HG03439 (cell line): ENCODE measurements at regions not wholly inside any gene's neighbourhood (a gene's known extent, or its start where the extent isn't known, plus 50 kb on each side); places are given as distances from the start of the nearest gene placed in this dataset.
"Not testable (repeated sequence)": the region's sequence is repeated elsewhere in the genome, so short reads cannot be mapped to it uniquely, and the experiment has no call there.

Experiments used
- ATAC-seq: cut with Tn5 transposase; IDR thresholded peaks from one replicate; pipeline ENCODE4 v1.9.1; 2021; ENCODE audit warnings: mild to moderate bottlenecking, moderate library complexity; ENCODE audit not compliant: unreplicated experiment

DNA sequence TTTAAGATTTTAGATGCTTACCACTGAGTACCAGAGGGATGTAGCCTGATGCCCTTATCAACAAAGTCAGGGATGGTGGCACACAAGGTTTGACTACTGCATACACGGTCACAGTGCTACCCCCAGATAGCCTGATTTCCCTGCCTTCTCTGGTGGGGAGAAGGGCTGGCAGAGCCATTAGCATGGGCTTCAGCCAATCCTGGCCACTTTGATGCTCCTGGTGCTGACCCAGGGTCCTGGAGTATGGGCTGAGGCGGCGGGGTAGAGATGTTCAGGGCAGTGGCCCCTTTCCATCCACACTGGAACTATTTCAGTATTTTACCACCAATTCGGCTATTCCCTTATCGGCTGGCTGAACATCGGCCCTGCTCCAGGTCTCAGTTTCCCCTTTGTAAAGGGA is 83.2 kb downstream of the POTEB3 start:
- ATAC-seq, result not testable (repeated sequence)

DNA sequence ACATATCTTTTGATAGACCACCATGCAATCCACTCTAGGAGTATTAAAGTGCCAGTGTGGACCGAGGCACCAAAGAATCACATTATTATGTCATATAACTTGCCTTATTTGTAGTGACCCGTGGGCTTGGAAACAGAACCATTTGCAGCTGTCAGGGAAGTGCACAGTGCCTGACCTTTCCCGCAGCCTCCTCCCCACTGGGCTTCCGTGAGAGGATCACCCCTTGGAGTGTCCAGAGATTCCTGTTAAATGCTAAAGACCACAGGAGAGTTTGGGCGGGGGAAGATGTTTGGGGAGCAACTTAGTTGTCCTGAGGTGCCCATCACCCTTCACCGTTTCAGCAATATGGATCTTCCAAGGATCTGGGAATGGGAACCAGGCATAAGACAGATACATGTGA is 84.4 kb downstream of the POTEB3 start:
- ATAC-seq, result not testable (repeated sequence)

- ATAC-seq, result not testable (repeated sequence)
These were observed 85.7 kb downstream of the POTEB3 start for GRCh38 chr15:21354597-21354996.

DNA sequence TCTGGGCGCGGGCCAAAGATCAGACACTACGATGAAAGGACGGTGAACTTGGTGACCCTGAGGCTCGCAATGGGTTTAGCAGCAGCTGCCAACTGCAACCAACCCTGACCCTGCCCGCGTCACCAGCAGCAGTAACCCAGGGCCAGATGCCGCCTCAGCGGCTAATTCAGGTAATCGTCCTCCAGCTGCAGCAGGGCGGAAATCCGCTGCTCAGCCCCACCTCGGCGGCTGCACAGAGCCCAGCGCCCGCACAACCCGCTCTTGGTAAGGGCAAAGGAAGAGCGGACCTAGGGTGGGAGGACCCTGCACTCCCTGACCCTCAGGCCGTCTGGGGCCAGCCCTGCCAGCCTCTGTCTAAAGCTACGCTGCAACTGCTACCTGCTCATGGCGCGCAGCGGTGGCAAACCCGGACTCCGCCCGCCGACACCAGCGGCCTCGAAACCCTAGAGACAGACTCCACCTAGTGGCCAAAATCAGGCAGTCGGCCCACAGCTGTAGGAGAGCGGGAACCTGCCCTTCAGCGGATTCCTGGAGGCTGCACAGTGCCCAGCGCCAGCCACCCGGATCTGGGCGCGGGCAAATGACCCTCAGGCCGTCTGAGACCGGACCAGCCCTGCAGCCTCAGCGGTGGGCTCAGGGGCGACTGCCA is 87.5 kb downstream of the POTEB3 start:
- ATAC-seq, result not testable (repeated sequence)

DNA sequence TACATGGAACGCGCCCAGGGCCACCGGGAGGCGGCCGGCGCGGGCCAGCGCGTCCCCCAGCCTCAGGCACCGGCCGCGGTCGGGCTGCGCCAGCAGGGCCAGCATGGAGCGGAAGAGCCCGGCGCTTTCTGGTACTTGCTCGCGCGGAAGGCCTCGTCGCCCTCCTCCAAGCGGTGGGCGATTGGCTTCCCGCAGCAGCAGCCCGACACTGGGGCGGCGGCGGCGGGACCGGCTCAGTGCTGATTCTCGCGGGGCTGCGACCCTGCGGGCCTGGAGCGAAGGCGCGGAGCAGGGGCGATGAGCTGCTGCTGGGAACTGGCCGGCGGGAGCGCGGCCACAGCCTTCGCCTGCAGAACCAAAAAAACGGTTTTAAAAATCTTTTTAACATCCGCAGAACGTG is 95.3 kb downstream of the POTEB3 start:
- ATAC-seq, result not testable (repeated sequence)

DNA sequence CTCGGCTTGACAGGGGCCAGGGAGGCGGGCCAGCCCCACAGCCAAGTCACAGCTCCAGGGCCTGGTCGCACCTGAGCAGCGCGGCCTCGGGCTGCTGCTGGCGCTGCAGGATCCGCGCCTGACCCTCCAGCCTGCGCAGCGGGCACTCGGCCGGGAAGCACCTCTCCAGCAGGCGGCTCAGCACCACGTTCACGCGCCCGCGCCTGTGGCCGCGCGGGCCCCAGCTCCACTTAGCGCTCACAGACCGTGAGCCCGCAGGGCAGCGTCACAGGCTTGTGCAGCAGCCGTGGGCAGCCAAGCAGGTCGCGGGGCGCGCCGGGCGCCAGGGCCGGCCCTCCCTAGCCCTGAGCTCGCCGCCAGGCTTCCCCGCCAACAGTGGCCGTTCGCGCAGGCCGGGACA is 95.8 kb downstream of the POTEB3 start:
- not testable (repeated sequence) for ATAC-seq

GRCh38 chr15:21337028-21337427 is 103.3 kb downstream of the POTEB3 start:
- not testable (repeated sequence) for ATAC-seq

GRCh38 chr15:21324720-21325460 is 115.4 kb downstream of the POTEB3 start:
- ATAC-seq, result not testable (repeated sequence)

DNA sequence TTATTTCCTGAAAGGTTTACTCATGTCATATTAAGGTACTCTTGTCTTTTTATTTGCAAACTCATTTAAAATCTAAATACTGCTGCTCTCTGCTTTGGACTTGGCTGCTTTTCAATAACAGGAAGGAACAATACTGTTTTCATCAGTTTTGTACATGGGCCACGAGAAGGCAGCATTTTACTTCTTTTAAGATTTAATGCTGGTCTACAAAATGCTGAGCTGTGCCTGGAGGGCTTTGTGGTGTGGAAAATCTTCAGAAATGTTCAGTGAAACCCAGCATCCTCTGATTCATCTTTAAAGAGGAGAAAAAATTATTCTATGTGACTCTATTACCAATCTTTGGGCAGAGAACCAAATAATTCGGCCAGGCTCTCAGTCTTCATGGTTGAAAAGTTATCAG is 155.9 kb downstream of the POTEB3 start:
- ATAC-seq, result peak; percentile 64

GRCh38 chr15:21283210-21283609 is 157.1 kb downstream of the POTEB3 start:
- ATAC-seq, result peak; percentile 68

DNA sequence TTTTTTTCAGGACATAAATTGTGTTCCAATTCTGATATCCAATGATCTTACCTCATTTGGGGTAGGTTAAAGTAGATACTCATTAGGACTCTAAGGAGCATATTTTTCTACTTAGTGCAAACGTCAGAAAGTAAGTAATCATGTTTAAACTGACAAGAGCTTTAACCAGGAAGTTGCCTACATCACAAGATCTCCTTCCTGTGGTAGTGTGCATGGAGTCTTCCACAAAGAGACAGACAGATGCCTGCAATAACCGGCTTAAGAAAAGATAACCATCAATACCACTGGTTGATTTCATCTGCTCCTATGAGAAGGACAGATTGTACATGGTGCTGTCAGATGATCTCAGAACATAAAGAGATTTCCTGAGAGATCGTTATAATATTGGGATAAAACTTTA is 160.0 kb downstream of the POTEB3 start:
- not testable (repeated sequence) for ATAC-seq

DNA sequence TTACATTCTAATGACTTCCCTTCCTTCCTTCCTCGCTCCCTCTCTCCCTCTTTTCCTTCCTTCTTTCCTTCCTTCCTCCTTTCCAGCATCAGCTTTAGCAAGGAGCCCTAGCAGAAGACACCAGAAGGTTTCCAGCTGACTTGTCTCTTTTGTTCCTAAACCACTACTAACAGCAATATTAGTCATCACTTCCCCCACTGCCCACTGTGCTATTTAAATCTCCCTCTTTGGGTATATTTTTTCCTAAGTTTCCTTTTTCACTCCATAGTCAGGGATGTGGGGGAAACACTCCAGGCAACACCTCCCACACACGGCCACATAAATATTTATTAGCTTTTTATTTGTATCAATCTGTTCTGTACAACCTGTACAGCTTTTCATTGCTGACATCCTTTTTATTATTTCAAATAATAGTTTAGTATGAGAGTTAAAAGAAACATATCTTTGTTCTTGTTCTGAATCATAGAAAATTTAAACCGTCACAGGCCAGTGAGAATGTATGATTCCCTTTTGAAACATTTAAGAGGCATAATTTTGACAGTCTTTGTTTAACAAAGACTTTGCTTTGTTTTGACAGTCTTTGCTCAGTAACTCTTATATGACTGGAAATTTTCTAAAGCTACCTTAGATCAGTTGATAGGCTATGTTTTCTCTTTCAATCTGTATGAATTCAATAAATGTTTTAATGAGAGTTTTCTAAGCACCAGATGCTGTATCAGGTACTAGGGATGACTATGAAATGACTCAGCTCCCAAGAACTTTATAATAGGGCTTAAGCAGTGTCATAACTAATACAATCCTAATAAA is 167.9 kb downstream of the POTEB3 start:
- ATAC-seq, result peak; percentile 54

DNA sequence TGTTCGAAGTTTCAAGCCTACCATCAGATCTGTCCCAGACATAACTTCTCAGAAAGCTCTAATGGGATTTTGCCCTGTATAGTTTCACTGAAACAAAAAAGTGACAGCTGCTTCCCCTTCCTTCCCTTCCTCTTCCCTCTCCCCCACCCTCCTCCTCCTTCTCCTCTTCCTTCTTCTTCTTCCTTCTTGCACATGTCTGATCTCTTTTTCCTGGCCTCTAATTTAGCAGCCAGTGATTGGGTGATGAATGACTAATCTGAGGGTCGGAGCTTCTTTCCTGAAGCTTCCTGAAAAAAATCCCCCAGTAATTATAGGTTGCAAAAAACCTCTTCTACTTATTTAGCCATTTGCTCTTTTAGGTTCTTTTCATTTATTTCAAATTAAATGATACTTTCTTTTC is 168.7 kb downstream of the POTEB3 start:
- no peak for ATAC-seq

DNA sequence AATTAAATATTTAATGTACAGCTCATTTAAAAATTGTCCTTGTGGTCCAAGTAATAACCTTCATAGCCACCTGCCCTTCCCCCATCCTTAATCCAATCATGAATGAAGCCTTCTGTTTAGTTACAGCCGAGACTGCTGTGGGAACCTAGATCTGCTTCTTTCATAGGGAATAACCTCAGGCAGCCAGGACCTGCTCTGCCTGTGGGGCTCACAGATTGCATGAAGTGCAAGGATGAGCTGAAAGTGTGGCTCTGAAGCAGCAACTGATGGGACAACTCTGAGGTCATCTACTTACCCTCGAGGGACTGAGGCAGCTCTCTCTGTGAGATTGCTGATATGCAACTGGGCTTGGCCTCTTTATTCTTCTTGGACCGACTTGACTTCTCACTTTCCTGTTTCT is 169.8 kb downstream of the POTEB3 start:
- ATAC-seq, result no peak

DNA sequence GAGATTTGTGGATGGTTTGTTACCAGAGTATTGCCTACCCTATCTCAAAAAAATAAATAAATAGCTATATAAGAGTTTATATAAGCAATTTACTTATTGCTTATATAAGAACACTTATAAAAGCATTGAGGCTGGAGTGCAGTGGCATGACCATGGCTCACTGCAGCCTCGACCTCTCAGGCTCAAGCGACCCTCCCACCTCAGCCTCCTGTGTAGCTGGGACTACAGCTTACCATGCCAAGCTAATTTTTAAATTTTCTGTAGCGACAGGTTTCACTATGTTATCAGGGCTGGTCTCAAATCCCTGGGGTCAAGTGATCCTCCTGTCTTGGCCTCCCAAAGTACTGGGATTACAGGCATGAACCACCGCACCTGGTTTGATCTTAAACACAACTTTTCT is 170.6 kb downstream of the POTEB3 start:
- not testable (repeated sequence) for ATAC-seq

DNA sequence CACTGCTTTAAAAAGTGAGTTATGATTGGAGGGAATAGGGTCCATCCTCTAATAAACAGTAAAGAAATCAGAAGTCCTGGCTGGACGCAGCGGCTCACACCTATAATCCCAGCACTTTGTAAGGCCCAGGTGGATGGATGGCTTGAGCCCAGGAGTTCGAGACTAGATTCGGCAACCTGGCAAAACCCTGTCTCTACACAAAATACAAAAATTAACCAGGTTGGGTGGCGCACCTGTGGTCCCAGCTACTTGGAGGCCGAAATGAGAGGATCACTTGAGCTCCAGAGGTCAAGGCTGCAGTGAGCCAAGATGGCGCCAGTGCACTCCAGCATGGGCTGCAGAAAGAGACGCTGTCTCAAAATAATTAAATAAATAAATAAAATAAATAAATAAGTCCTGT is 171.2 kb downstream of the POTEB3 start:
- ATAC-seq, result no peak

DNA sequence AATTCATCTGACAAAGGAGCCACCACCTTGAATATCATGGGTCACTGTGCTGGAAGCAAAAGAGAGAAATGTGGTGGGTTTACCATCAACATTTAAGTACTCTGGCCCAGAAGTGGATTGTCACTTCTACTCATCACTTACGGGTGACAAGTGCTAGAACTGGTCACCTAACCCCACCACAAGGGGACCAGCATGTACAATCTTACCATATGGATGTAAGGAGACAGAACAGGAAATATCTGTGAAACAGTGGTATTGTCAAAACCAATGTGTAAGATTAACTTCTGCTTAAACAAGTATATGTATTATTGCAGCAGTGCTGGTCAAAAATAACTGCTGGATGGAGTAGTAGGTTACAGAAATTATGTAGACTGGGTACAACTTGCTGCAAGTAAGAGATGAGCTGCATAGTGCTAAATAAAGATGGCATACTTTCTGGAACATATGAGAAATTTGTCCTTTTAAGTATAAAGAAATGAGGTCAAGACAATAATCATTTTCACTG is 171.8 kb downstream of the POTEB3 start:
- no peak for ATAC-seq

DNA sequence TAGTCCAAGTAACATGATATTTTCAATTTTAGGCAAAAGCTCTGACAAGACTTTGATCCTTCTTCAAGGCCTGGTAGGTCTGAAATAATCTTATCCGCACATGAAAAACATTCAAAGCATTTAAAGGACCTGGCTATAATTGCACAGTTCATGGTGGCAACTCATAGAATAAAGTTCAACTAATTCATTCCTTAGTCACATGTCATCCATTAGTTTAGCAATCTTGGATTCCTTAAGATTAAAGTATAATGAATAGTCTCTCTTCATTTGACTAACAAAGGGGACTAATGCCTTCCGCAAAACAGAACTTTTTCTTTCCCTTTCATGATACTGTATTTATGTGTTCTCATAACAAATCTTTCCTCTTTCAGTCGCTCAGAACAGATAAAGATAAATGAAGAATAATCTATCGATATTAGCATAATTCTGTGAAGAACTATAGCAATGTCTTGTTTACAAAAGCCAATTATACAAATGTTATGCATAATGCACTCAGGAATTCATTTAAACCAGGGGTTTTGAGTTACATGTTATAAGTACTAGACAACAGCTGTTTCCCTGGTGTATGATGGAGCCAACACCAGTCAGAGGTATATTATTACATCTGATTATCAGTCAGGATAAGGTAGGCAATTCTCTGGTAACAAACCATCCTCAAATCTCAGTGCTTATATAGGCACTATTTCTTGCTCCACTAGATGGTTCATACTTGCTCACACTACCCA is 172.5 kb downstream of the POTEB3 start:
- ATAC-seq, result no peak

- ATAC-seq, result no peak
These were observed 173.1 kb downstream of the POTEB3 start for GRCh38 chr15:21267226-21267625.

DNA sequence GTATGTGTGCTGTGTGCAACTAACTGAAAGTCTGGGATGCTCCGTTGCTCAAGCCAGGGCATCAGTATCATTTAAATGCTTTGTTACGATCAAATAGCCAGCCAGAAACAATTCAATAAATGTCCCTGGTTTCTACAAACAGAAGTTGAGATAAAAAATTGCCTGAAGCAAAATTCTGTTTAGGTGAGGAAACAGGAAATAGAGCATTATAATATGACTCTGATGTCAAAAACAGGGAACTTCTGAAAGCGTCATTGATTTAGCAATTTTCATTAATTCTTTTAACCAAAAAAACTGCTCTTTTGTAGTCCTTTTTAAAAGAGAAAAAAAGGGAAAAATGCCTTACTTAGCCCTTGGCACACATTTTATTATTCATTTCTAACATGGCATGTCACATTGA is 174.7 kb downstream of the POTEB3 start:
- not testable (repeated sequence) for ATAC-seq
